ENCODE measurements at regions not wholly inside any gene's neighbourhood (a gene's known extent, or its start where the extent isn't known, plus 50 kb on each side); places are given as distances from the start of the nearest gene placed in this dataset.
"Not testable (repeated sequence)": the region's sequence is repeated elsewhere in the genome, so short reads cannot be mapped to it uniquely, and the experiment has no call there.

- no peak for DNase-seq
Observed at GRCh38 chr3:150149651-150150051, 179.0 kb upstream of the PFN2 start.

GRCh38 chr3:150148227-150148626 lies 177.5 kb upstream of the PFN2 start:
- DNase-seq: no peak

GRCh38 chr3:150147776-150148175 lies 177.1 kb upstream of the PFN2 start:
- DNase-seq: no peak

- peak in 1 of 2 experiments; percentile 3 for DNase-seq
Observed at GRCh38 chr3:150146991-150147761, 176.5 kb upstream of the PFN2 start.

GRCh38 chr3:150145659-150146058 lies 175.0 kb upstream of the PFN2 start:
- DNase-seq: no peak

- DNase-seq: no peak
Observed at GRCh38 chr3:150144191-150144708, 173.6 kb upstream of the PFN2 start.

- no peak for DNase-seq
Observed at GRCh38 chr3:150142936-150143335, 172.2 kb upstream of the PFN2 start.

- no peak for DNase-seq
Observed at GRCh38 chr3:150141790-150142326, 171.2 kb upstream of the PFN2 start.

- DNase-seq: no peak
Observed at GRCh38 chr3:150140614-150141321, 170.1 kb upstream of the PFN2 start.

GRCh38 chr3:150138824-150139223 lies 168.1 kb upstream of the PFN2 start:
- no peak for DNase-seq

GRCh38 chr3:150136242-150136641 lies 165.5 kb upstream of the PFN2 start:
- no peak for DNase-seq

- DNase-seq: no peak
Observed at GRCh38 chr3:150135287-150135721, 164.6 kb upstream of the PFN2 start.

- no peak for DNase-seq
Observed at GRCh38 chr3:150133293-150133692, 162.6 kb upstream of the PFN2 start.

GRCh38 chr3:150132101-150132749 lies 161.5 kb upstream of the PFN2 start:
- DNase-seq: no peak

- no peak for DNase-seq
Observed at GRCh38 chr3:150131663-150132062, 161.0 kb upstream of the PFN2 start.

- DNase-seq: no peak
Observed at GRCh38 chr3:150130404-150131100, 159.9 kb upstream of the PFN2 start.

- no peak for DNase-seq
Observed at GRCh38 chr3:150129166-150129565, 158.5 kb upstream of the PFN2 start.

- no peak for DNase-seq
Observed at GRCh38 chr3:150128126-150128525, 157.4 kb upstream of the PFN2 start.

- no peak for DNase-seq
Observed at GRCh38 chr3:150127011-150127490, 156.4 kb upstream of the PFN2 start.

GRCh38 chr3:150124142-150124541 lies 153.4 kb upstream of the PFN2 start:
- no peak for DNase-seq

GRCh38 chr3:150123249-150123648 lies 152.6 kb upstream of the PFN2 start:
- not testable (repeated sequence) for DNase-seq

GRCh38 chr3:150118219-150118618 lies 147.5 kb upstream of the PFN2 start:
- no peak for DNase-seq

- DNase-seq: no peak
Observed at GRCh38 chr3:150117076-150117475, 146.4 kb upstream of the PFN2 start.
